ENCODE measurements at regions not wholly inside any gene's neighbourhood (a gene's known extent, or its start where the extent isn't known, plus 50 kb on each side); places are given as distances from the start of the nearest gene placed in this dataset.

- peak; percentile 35 for DNase-seq (ENCODE audit: low read depth)
- no peak overlapping the region for H3K4me3 ChIP-seq (ENCODE audit: low read length)
- TF ChIP-seq CTCF (conservative IDR thresholded peaks at IDR 0.05; ENCODE audit: low read depth, low read length): no peak
Measured at GRCh38 chr6:105810105-105810921, 275.8 kb upstream of the PRDM1 start.

- H3K4me3 ChIP-seq (ENCODE audit: low read length): no peak overlapping the region
- no peak for TF ChIP-seq CTCF (conservative IDR thresholded peaks at IDR 0.05; ENCODE audit: low read depth, low read length)
- no peak for DNase-seq (ENCODE audit: low read depth)
Measured at GRCh38 chr6:105808571-105808970, 277.6 kb upstream of the PRDM1 start.

GRCh38 chr6:105807905-105808304, 278.2 kb upstream of the PRDM1 start:
- H3K4me3 ChIP-seq (ENCODE audit: low read length): no peak overlapping the region
- no peak for DNase-seq (ENCODE audit: low read depth)
- TF ChIP-seq CTCF (conservative IDR thresholded peaks at IDR 0.05; ENCODE audit: low read depth, low read length): no peak

- no peak for TF ChIP-seq CTCF (conservative IDR thresholded peaks at IDR 0.05; ENCODE audit: low read depth, low read length)
- no peak overlapping the region for H3K4me3 ChIP-seq (ENCODE audit: low read length)
- no peak for DNase-seq (ENCODE audit: low read depth)
Measured at GRCh38 chr6:105806486-105806920, 279.6 kb upstream of the PRDM1 start.

- TF ChIP-seq CTCF (conservative IDR thresholded peaks at IDR 0.05; ENCODE audit: low read depth, low read length): no peak
- no peak for DNase-seq (ENCODE audit: low read depth)
Measured at GRCh38 chr6:105805501-105806023, 280.6 kb upstream of the PRDM1 start.

GRCh38 chr6:105804424-105804823, 281.7 kb upstream of the PRDM1 start:
- no peak for TF ChIP-seq CTCF (conservative IDR thresholded peaks at IDR 0.05; ENCODE audit: low read depth, low read length)
- DNase-seq (ENCODE audit: low read depth): peak; percentile 39
- H3K4me3 ChIP-seq (ENCODE audit: low read length): no peak overlapping the region

More at GRCh38 chr6:105805501-105806023, 280.6 kb upstream of the PRDM1 start:
- no peak overlapping the region for H3K4me3 ChIP-seq (ENCODE audit: low read length)

- no peak overlapping the region for H3K4me3 ChIP-seq (ENCODE audit: low read length)
- no peak for DNase-seq (ENCODE audit: low read depth)
- no peak for TF ChIP-seq CTCF (conservative IDR thresholded peaks at IDR 0.05; ENCODE audit: low read depth, low read length)
Measured at GRCh38 chr6:105804000-105804399, 282.1 kb upstream of the PRDM1 start.
